Thymus (tissue), 11 donors: ENCODE measurements at regions not wholly inside any gene's neighbourhood (a gene's known extent, or its start where the extent isn't known, plus 50 kb on each side); places are given as distances from the start of the nearest gene placed in this dataset.

Experiments used
- DNase-seq, 9 donors: peaks; one replicate each; pipeline ENCODE4 v3.0.0-alpha.2; 2013; ENCODE audit warnings: low spot score in 9 of 9, low read depth in 6 of 9, missing footprints in 1 of 9
- H3K27ac ChIP-seq, 2 donors: one replicate each; pipeline ENCODE4 v1.5.1; 2013; ENCODE audit warnings: control low read depth in 1 of 2, low read depth in 1 of 2, low read length in 1 of 2, mild to moderate bottlenecking in 1 of 2, moderate library complexity in 1 of 2
- H3K27me3 ChIP-seq, 2 donors: one replicate each; pipeline ENCODE4 v1.5.1; 2013; ENCODE audit warnings: low read length in 1 of 2; ENCODE audit not compliant: control insufficient read depth in 2 of 2, insufficient read depth in 1 of 2
- H3K36me3 ChIP-seq, 2 donors: one replicate each; pipeline ENCODE4 v1.5.1; 2013; ENCODE audit warnings: low read length in 1 of 2, mild to moderate bottlenecking in 1 of 2, moderate library complexity in 1 of 2; ENCODE audit not compliant: control insufficient read depth in 2 of 2, insufficient read depth in 2 of 2
- H3K4me1 ChIP-seq, 2 donors: one replicate each; pipeline ENCODE4 v1.5.1; 2013; ENCODE audit warnings: low read length in 2 of 2; ENCODE audit not compliant: control insufficient read depth in 2 of 2, insufficient read depth in 2 of 2
- H3K4me3 ChIP-seq, 2 donors: one replicate each; pipeline ENCODE4 v1.5.1; 2013; ENCODE audit warnings: low read length in 2 of 2, control low read depth in 1 of 2, mild to moderate bottlenecking in 1 of 2
- H3K9me3 ChIP-seq, 2 donors: one replicate each; pipeline ENCODE4 v1.5.1; 2013; ENCODE audit warnings: low read length in 1 of 2, mild to moderate bottlenecking in 1 of 2; ENCODE audit not compliant: control insufficient read depth in 2 of 2, insufficient read depth in 1 of 2
- WGBS: extraction: QIAGEN DNeasy Blood & Tissue Kit; methylation state at CpG from one replicate; pipeline ENCODE4 v1.1.7; 2013; 5-methylcytosine and 5-hydroxymethylcytosine counted together
- donor health status: healthy.

GRCh38 chr7:85770332-85770731, 583.5 kb upstream of the SEMA3D start:
- Histone ChIP-seq H3K27me3 (no peaks in the 10 kb centered on the region), H3K9me3 (peaks cover 0 to 4% of the 10 kb centered on the region in 2 donors), H3K36me3 (no peaks in the 10 kb centered on the region), H3K4me1 (no peaks in the 10 kb centered on the region), H3K4me3 (no peak overlapping the region), H3K27ac (no peak overlapping the region)
- WGBS: 95% methylated on average over 3 of the region's 3 CpGs
- no peak for DNase-seq

- WGBS: 83% methylated on average over 11 of the region's 11 CpGs
- no peaks in the 10 kb centered on the region for H3K36me3 ChIP-seq
- peaks cover 0 to 4% of the 10 kb centered on the region in 2 donors for H3K9me3 ChIP-seq
- no peaks in the 10 kb centered on the region for H3K27me3 ChIP-seq
- DNase-seq: no peak
- H3K4me3 ChIP-seq: no peak overlapping the region
- no peaks in the 10 kb centered on the region for H3K4me1 ChIP-seq
- no peak overlapping the region for H3K27ac ChIP-seq
These were observed 578.9 kb upstream of the SEMA3D start for GRCh38 chr7:85765698-85766298.

- Histone ChIP-seq H3K4me1 (no peaks in the 10 kb centered on the region), H3K9me3 (peaks cover 0 to 4% of the 10 kb centered on the region in 2 donors), H3K36me3 (no peaks in the 10 kb centered on the region), H3K27me3 (no peaks in the 10 kb centered on the region), H3K4me3 (no peak overlapping the region), H3K27ac (no peak overlapping the region)
- 59% methylated on average over 2 of the region's 2 CpGs for WGBS
- DNase-seq: no peak
These were observed 577.2 kb upstream of the SEMA3D start for GRCh38 chr7:85764034-85764433.

DNA sequence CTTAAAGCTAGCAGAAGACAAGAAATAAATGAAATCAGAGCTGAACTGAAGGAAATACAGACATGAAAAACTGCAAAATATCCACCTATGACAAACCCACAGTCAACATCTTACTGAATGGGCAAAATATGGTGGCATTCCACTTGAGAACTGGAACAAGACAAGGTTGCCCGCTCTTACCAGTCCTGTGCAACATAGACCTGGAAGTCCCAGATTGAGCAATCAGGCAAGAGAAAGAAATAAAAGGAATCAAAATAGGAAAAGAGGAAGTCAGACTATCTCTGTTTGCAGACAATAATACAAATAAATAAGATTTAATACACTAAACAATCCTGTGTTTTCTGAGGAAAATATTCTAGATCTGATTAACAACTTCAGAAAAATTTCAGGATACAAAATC, 570.5 kb upstream of the SEMA3D start:
- DNase-seq: no peak
- 92% methylated on average over 1 of the region's 1 CpG for WGBS
- no peaks in the 10 kb centered on the region for H3K27me3 ChIP-seq

DNA sequence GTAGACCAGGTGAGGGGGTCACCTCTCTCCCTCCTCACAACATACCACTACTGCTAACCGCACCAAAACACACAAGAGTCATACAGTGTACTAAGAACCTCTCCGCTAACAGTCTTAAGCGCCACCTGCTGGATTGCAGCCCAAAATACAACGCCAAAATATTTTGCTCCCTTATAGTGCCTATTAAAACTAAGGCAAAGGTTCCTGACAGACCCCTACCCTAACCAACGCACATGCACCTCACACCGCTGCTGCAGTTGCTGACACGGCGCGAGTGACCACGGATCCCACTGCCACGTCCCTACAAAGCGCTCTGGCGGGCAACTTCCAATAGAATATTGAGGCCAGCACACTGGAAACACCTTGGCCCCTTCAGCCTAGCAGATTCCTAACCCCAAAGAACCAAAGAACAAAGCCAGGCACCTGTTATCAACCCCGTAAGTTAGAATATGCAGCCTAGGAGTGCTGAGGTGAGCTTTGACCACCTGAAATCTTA, 563.6 kb upstream of the SEMA3D start:
- Histone ChIP-seq H3K36me3 (no peaks in the 10 kb centered on the region), H3K27me3 (no peaks in the 10 kb centered on the region), H3K9me3 (peaks cover 0 to 5% of the 10 kb centered on the region in 2 donors), H3K4me3 (no peak overlapping the region), H3K4me1 (no peaks in the 10 kb centered on the region), H3K27ac (no peak overlapping the region)
- peak in 2 of 9 donors; percentile 16 to 17 for DNase-seq
- WGBS: 47% methylated on average over 14 of the region's 14 CpGs

More for the DNA sequence above, 570.5 kb upstream of the SEMA3D start:
- Histone ChIP-seq H3K4me1 (no peaks in the 10 kb centered on the region), H3K9me3 (no peaks in the 10 kb centered on the region), H3K36me3 (no peaks in the 10 kb centered on the region), H3K4me3 (no peak overlapping the region), H3K27ac (no peak overlapping the region)

GRCh38 chr7:85749696-85750453, 563.0 kb upstream of the SEMA3D start:
- H3K4me3 ChIP-seq: no peak overlapping the region
- 64% methylated on average over 13 of the region's 13 CpGs for WGBS
- H3K9me3 ChIP-seq: peaks cover 0 to 6% of the 10 kb centered on the region in 2 donors
- no peaks in the 10 kb centered on the region for H3K27me3 ChIP-seq
- H3K4me1 ChIP-seq: no peaks in the 10 kb centered on the region
- DNase-seq: no peak
- no peaks in the 10 kb centered on the region for H3K36me3 ChIP-seq
- H3K27ac ChIP-seq: no peak overlapping the region

DNA sequence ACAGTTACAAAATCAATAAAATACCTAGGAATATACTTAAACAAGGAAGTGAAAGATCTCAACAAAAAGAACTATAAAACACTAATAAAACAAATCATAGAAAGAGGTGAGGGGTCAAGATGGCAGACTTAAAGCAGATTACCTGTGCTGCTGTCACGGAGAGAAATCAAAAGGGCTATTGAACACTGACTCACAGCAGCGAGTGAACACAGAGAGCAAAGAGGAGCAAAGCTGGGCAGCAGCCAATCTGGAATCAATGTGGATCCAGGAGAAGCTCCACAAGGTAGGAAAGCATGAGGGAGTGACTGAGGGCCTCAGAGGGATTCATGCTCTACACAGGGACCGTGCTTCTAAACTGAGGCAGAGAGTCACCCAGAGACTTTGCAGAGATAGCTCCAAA, 562.0 kb upstream of the SEMA3D start:
- H3K4me1 ChIP-seq: no peaks in the 10 kb centered on the region
- no peaks in the 10 kb centered on the region for H3K27me3 ChIP-seq
- peaks cover 0 to 6% of the 10 kb centered on the region in 2 donors for H3K9me3 ChIP-seq
- no peak overlapping the region for H3K4me3 ChIP-seq
- H3K27ac ChIP-seq: no peak overlapping the region
- H3K36me3 ChIP-seq: no peaks in the 10 kb centered on the region
- 91% methylated on average over 3 of the region's 3 CpGs for WGBS
- DNase-seq: no peak

DNA sequence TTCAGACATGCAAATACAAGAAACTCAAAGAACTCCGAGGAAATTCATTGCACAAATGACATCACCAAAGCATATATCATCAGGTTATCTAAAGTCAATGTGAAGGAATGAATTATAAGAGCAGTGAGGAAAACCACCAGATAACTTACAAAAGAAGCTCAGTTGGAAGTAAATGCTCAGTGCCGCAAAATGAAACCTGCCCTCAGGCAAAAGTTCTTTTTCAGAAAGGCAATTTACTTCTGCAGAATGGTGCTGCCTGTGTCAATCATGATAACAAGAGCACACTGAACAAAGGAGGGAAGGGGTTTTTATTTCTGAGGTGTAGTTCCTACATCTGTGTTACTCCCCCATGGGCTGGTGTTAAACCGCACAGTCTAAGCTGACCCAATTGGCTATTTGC, 550.6 kb upstream of the SEMA3D start:
- Histone ChIP-seq H3K9me3 (no peaks in the 10 kb centered on the region), H3K4me3 (no peak overlapping the region), H3K27me3 (no peaks in the 10 kb centered on the region), H3K27ac (no peak overlapping the region), H3K4me1 (no peaks in the 10 kb centered on the region), H3K36me3 (no peaks in the 10 kb centered on the region)
- 96% methylated on average over 3 of the region's 3 CpGs for WGBS
- no peak for DNase-seq

DNA sequence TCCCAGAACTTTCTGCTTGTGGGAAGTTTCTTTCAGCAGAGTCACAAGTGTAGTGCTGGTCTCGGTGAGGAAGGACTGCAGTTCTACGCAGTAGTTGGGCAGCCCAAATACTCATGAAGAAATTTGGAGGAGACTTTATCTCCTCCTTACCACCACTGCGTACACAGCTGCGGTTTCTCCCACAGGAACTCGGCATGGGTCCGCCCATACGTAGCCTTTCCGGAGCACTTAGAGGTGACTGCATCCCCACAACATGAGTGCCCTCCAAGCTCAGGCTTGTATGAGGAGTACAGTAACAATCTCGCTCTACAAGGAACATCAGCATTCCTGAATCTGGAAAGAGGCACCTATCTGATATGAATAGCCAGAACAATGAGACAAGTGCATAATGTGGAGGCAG, 549.2 kb upstream of the SEMA3D start:
- H3K4me1 ChIP-seq: no peaks in the 10 kb centered on the region
- DNase-seq: no peak
- H3K4me3 ChIP-seq: no peak overlapping the region
- no peaks in the 10 kb centered on the region for H3K36me3 ChIP-seq
- 94% methylated on average over 9 of the region's 9 CpGs for WGBS
- H3K27ac ChIP-seq: no peak overlapping the region
- no peaks in the 10 kb centered on the region for H3K27me3 ChIP-seq
- H3K9me3 ChIP-seq: no peaks in the 10 kb centered on the region
